Colonic mucosa (tissue), 4 donors: ENCODE measurements at regions not wholly inside any gene's neighbourhood (a gene's known extent, or its start where the extent isn't known, plus 50 kb on each side); places are given as distances from the start of the nearest gene placed in this dataset.

Source experiments
- DNase-seq: peaks from one replicate; pipeline ENCODE4 v3.0.0-alpha.2; 2020
- H3K27ac ChIP-seq: fragments of 200-600 bp; one replicate; pipeline ENCODE4 v1.8.0; 2021
- H3K27me3 ChIP-seq: fragments of 200-600 bp; one replicate; pipeline ENCODE4 v1.8.0; 2021
- H3K36me3 ChIP-seq: fragments of 200-600 bp; one replicate; pipeline ENCODE4 v1.8.0; 2021
- H3K4me1 ChIP-seq: fragments of 200-600 bp; one replicate; pipeline ENCODE4 v1.8.0; 2021; ENCODE audit warnings: mild to moderate bottlenecking
- H3K4me3 ChIP-seq: fragments of 200-600 bp; one replicate; pipeline ENCODE4 v1.8.0; 2021
- H3K9ac ChIP-seq, 2 donors: one replicate each; pipeline ENCODE4 v1.7.0; 2013; ENCODE audit warnings: control low read depth in 2 of 2, low read depth in 2 of 2, low read length in 2 of 2
- H3K9me3 ChIP-seq: fragments of 200-600 bp; one replicate; pipeline ENCODE4 v1.8.0; 2021
- CTCF ChIP-seq: fragments of 200-600 bp; IDR thresholded peaks from one replicate; pipeline ENCODE4 v1.8.0; 2022; ENCODE audit warnings: antibody characterized with exemption, mild to moderate bottlenecking
- intact Hi-C: fragments of 100-400 bp; cut with DNase I; formaldehyde crosslinking; loops from one replicate; pipeline ENCODE4 v1.14.1; 2022
- donor health status: healthy.
- donor health status: DM: no; HTN: no; CAD: no.
- donor health status: DM: no; HTN: no; CAD: no.

DNA sequence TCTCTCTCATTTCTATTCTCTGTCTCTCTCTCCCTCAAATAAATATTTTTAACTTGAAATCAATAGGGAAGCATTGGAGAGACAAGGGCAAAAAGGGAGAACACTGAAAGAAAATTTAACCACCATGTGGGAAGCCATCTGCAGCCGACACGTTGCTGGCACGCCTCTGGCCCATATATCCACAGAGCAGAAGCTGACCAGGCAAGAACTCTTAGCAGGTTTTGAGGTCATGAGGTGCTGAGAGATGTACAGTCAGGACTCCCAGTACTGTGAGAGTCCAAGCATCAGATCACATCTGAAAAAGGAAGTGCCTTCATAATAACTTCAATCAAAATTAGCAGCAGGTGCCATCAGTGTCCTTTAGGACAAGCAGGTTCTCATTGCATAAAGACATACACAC lies 156.6 kb downstream of the AKAIN1 start:
- intact Hi-C loops = no loop called here
- no peaks in the 10 kb centered on the region for H3K9me3 ChIP-seq
- TF ChIP-seq CTCF = no peak

GRCh38 chr18:5036523-5036922 lies 160.5 kb downstream of the AKAIN1 start:
- Histone ChIP-seq H3K27me3 (no peaks in the 10 kb centered on the region), H3K4me1 (no peaks in the 10 kb centered on the region), H3K36me3 (no peaks in the 10 kb centered on the region), H3K9me3 (no peaks in the 10 kb centered on the region), H3K9ac (no peak overlapping the region), H3K27ac (no peak overlapping the region), H3K4me3 (no peak overlapping the region)
- DNase-seq = no peak
- intact Hi-C loops = no loop called here
- TF ChIP-seq CTCF = no peak

More for the DNA sequence above, 156.6 kb downstream of the AKAIN1 start:
- Histone ChIP-seq H3K27ac (no peak overlapping the region), H3K4me3 (no peak overlapping the region), H3K27me3 (no peaks in the 10 kb centered on the region), H3K9ac (no peak overlapping the region), H3K36me3 (no peaks in the 10 kb centered on the region), H3K4me1 (no peaks in the 10 kb centered on the region)
- no peak for DNase-seq

- H3K27ac ChIP-seq = no peak overlapping the region
- H3K4me1 ChIP-seq = no peaks in the 10 kb centered on the region
- H3K9me3 ChIP-seq = no peaks in the 10 kb centered on the region
- H3K36me3 ChIP-seq = no peaks in the 10 kb centered on the region
- intact Hi-C loops = no loop called here
- no peak overlapping the region for H3K9ac ChIP-seq
- no peaks in the 10 kb centered on the region for H3K27me3 ChIP-seq
- TF ChIP-seq CTCF = no peak
- no peak overlapping the region for H3K4me3 ChIP-seq
- DNase-seq = no peak
Observed at GRCh38 chr18:5031216-5031615, 165.8 kb downstream of the AKAIN1 start.

DNA sequence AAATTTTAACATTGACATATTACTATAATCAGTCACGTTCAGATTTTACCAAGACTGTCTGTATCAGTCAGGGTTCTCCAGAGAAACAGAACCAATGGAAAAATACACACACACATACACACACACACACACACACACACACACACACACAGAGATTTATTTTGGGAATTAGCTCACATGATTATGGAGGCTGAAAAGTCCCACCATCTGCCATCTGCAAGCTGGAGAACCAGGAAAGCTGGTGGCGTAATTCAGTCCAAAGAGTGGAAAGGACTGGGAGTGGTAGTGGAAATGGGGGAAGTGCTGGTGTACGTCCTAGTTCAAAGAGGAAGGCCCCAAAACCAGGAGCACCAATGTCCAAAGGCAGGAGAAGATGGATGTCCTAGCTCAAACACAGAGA lies 166.4 kb downstream of the AKAIN1 start:
- Histone ChIP-seq H3K9me3 (no peaks in the 10 kb centered on the region), H3K4me1 (no peaks in the 10 kb centered on the region), H3K4me3 (no peak overlapping the region), H3K27me3 (no peaks in the 10 kb centered on the region), H3K9ac (no peak overlapping the region), H3K27ac (no peak overlapping the region), H3K36me3 (no peaks in the 10 kb centered on the region)
- intact Hi-C loops = no loop called here
- DNase-seq = no peak
- no peak for TF ChIP-seq CTCF

DNA sequence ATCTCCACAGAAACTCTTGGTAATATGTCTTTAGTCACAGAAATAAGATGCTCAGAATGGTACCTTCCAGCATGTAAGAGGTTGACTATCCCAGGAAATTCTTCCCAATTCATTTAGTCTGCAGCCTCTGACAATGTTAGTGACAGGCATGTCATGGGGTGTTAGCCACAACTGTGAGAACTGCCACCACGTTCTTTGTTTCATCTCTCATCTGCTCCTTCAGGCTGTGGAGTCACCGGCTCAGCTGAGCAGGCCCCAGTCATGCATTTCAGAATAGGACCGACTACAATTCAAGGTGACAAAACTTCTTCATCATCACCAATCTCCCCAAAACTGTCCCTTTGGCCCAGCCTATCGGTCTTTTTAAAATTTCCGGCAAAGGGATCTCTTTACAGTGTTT lies 167.5 kb downstream of the AKAIN1 start:
- no peak for TF ChIP-seq CTCF
- Histone ChIP-seq H3K27me3 (no peaks in the 10 kb centered on the region), H3K4me1 (no peaks in the 10 kb centered on the region), H3K9ac (no peak overlapping the region), H3K36me3 (no peaks in the 10 kb centered on the region), H3K4me3 (no peak overlapping the region), H3K27ac (no peak overlapping the region), H3K9me3 (no peaks in the 10 kb centered on the region)
- intact Hi-C loops = no loop called here
- no peak for DNase-seq

- Histone ChIP-seq H3K9me3 (no peaks in the 10 kb centered on the region), H3K36me3 (no peaks in the 10 kb centered on the region), H3K4me3 (no peak overlapping the region), H3K27ac (no peak overlapping the region), H3K9ac (no peak overlapping the region), H3K27me3 (no peaks in the 10 kb centered on the region), H3K4me1 (no peaks in the 10 kb centered on the region)
- no peak for TF ChIP-seq CTCF
- intact Hi-C loops = no loop called here
- no peak for DNase-seq
Observed at GRCh38 chr18:5024741-5025140, 172.3 kb downstream of the AKAIN1 start.
